ENCODE measurements at regions not wholly inside any gene's neighbourhood (a gene's known extent, or its start where the extent isn't known, plus 50 kb on each side); places are given as distances from the start of the nearest gene placed in this dataset.

DNA sequence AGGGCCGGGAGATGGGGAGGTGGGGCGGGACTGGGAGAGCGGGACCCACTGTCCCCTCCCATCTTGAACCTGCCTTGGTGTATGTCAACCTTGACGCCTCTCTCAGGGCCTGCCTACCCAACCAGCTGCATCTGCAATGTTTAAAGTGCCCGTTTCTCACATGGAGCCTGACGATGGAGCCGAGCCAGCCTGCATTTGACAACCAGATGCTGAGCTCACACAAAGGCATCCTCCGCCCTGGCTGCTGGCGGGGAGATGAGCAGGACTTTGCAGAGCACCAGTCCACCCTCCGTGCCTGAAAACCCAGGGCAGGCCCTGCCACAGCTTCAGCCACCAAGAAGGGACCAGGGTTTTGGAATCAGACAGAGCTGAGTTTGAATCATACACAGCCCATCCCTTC is 141.1 kb upstream of the SMIM23 start:
- intact Hi-C loops (cut with micrococcal nuclease; ENCODE audit: unreplicated experiment) = no loop called here
- no TSS peak for BruUV-seq (replicated peaks)

DNA sequence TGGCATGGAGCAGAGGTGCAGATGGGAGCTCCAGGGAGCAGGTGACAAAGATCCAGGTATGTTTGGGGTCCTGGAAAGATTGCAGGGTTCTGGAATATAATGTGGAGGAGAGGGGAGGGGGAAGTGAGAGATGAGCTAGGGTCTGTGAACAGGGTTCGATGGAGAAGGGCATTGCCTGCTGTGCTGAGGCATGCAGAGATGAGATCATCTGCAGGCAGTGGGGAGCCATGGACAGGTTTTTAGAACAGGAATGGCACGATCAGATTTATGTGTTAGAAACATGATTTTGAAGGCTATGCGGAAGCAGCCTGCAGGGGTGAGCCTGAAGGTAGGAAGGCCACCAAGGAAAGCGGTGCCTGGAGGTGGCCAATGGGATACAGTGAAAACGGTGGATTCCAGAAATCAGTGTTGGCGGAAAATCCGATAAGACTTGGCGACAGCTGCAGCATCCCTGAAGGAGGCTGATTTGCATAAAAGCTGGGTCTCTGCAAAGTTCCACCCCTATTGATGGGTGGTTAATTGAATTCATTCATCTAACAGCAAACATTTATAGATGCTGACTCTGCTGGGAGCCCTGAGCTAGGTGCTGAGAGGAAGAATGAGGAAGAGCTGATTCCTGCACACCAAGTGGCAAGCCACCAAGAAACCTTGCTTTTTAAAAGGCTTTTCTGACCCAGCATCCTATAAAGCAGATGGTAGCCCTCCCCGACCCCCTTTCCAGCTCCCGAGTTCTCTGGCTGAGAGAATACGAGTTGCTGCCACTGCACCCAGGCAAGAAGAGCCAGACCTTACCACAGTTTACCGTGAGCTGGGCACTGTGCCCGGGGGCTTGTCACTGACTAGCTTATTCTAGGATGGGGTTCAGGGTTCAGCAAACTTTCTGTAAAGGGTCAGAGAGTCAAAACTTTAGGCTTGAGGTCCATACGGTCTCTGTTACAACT is 139.2 kb upstream of the SMIM23 start:
- ChIA-PET CTCF (no interaction called here), POLR2A (ENCODE audit: unreplicated experiment) (no interaction called here)
- Histone ChIP-seq H3K4me3 (no peak overlapping the region), H2AFZ (no peak overlapping the region), H3K9me2 (ENCODE audit: insufficient read depth) (no peaks in the 10 kb centered on the region), H3K79me2 (ENCODE audit: low read depth) (no peaks in the 10 kb centered on the region), H3K27me3 (ENCODE audit: insufficient read depth, low read depth) (no peaks in the 10 kb centered on the region), H3K27ac (no peak overlapping the region), H3K9me3 (ENCODE audit: insufficient read depth, low read depth) (no peaks in the 10 kb centered on the region), H3K4me2 (peak overlapping the region; percentile 71; the same call in 1 of the 2 replicates), H3K4me1 (replicated peaks; ENCODE audit: insufficient read depth) (peaks cover 14% of the 10 kb centered on the region), H3K36me3 (ENCODE audit: low read depth) (no peaks in the 10 kb centered on the region), H3F3A (ENCODE audit: insufficient read depth, low read depth) (no peaks in the 10 kb centered on the region), H4K20me1 (ENCODE audit: insufficient read depth) (no peaks in the 10 kb centered on the region)
- DNase-seq = no peak
- TF ChIP-seq, protein P1, sequence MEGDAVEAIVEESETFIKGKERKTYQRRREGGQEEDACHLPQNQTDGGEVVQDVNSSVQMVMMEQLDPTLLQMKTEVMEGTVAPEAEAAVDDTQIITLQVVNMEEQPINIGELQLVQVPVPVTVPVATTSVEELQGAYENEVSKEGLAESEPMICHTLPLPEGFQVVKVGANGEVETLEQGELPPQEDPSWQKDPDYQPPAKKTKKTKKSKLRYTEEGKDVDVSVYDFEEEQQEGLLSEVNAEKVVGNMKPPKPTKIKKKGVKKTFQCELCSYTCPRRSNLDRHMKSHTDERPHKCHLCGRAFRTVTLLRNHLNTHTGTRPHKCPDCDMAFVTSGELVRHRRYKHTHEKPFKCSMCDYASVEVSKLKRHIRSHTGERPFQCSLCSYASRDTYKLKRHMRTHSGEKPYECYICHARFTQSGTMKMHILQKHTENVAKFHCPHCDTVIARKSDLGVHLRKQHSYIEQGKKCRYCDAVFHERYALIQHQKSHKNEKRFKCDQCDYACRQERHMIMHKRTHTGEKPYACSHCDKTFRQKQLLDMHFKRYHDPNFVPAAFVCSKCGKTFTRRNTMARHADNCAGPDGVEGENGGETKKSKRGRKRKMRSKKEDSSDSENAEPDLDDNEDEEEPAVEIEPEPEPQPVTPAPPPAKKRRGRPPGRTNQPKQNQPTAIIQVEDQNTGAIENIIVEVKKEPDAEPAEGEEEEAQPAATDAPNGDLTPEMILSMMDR (conservative IDR thresholded peaks at IDR 0.05) = no peak
- TF ChIP-seq EZH2 (IDR thresholded peaks at IDR 0.05; ENCODE audit: low read depth) = no peak
- BruUV-seq (replicated peaks) = no TSS peak
- intact Hi-C loops (cut with micrococcal nuclease; ENCODE audit: unreplicated experiment) = no loop called here

More for the DNA sequence above, 141.1 kb upstream of the SMIM23 start:
- H3K9me2 ChIP-seq (ENCODE audit: insufficient read depth) = no peaks in the 10 kb centered on the region
- H3K4me2 ChIP-seq = no peak overlapping the region
- no peaks in the 10 kb centered on the region for H4K20me1 ChIP-seq (ENCODE audit: insufficient read depth)
- no peak overlapping the region for H3K4me3 ChIP-seq
- POLR2A ChIA-PET (ENCODE audit: unreplicated experiment) = no interaction called here
- no peak for TF ChIP-seq EZH2 (IDR thresholded peaks at IDR 0.05; ENCODE audit: low read depth)
- TF ChIP-seq, protein P1 (conservative IDR thresholded peaks at IDR 0.05) = no peak
- H3K4me1 ChIP-seq (replicated peaks; ENCODE audit: insufficient read depth) = peaks cover 14% of the 10 kb centered on the region
- no peaks in the 10 kb centered on the region for H3K79me2 ChIP-seq (ENCODE audit: low read depth)
- H2AFZ ChIP-seq = no peak overlapping the region
- H3K9me3 ChIP-seq (ENCODE audit: insufficient read depth, low read depth) = no peaks in the 10 kb centered on the region
- no peak for DNase-seq
- no peak overlapping the region for H3K27ac ChIP-seq
- no peaks in the 10 kb centered on the region for H3K27me3 ChIP-seq (ENCODE audit: insufficient read depth, low read depth)
- H3K36me3 ChIP-seq (ENCODE audit: low read depth) = no peaks in the 10 kb centered on the region
- H3F3A ChIP-seq (ENCODE audit: insufficient read depth, low read depth) = no peaks in the 10 kb centered on the region
- CTCF ChIA-PET = no interaction called here

DNA sequence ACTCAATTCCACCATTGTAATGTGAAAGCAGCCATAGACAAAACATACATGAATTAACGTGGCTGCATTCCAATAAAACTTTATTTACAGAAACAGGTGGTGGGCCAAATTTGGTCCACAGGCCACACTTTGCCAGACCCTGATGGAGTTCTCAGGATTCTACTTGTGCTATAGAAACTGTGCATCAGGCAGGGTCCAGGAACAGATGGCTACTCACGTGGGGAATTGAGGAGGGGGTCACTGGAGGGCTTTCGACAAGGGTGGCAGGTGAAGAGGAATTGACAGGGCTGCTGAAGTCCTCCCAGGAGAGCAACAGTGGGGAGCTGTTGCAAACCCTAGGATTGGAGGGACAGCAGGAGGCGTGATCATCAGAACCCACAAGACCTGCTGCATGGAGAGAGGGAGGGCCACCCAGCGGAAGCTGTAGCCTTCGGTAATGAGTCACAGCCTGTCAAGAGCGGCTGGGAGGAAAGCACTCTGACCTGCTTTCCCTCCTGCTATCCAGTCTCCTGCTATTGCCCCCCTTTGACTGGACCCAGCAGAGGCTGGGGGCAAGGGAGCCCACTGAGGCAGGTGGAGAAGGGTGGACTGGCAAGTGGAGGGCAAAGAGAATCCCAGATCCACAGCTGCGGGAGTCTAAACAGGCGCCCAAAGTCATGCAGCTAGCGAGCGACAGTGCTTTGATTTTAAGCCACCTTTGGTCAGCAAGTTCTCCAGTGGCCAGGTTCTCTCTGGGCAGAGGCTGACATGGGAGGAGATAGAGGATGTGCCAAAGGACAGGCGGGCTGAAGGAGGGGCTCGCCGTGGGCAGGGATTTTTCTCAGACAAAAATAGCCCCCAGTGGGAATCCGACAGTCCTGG is 138.3 kb upstream of the SMIM23 start:
- TF ChIP-seq, protein P1 (conservative IDR thresholded peaks at IDR 0.05) = no peak; the same call in 1 of the 2 replicates
- TF ChIP-seq EZH2 (IDR thresholded peaks at IDR 0.05; ENCODE audit: low read depth) = no peak
- H3K27me3 ChIP-seq (ENCODE audit: insufficient read depth, low read depth) = no peaks in the 10 kb centered on the region
- no peaks in the 10 kb centered on the region for H4K20me1 ChIP-seq (ENCODE audit: insufficient read depth)
- DNase-seq = peak; percentile 64 to 74
- no peaks in the 10 kb centered on the region for H3K79me2 ChIP-seq (ENCODE audit: low read depth)
- no peaks in the 10 kb centered on the region for H3K9me2 ChIP-seq (ENCODE audit: insufficient read depth)
- peak overlapping the region; percentile 71 for H3K4me2 ChIP-seq
- ChIA-PET CTCF (interaction anchor here (0.6 to 0.9 kb wide), 2 partner anchors 20 to 380 kb away, joined by 3 read pairs; no protein-coding TSS in a partner anchor), POLR2A (ENCODE audit: unreplicated experiment) (interaction anchor here (0.6 kb wide), 1 partner anchor 126 kb away, joined by 4 read pairs; no protein-coding TSS in a partner anchor)
- intact Hi-C loops (cut with micrococcal nuclease; ENCODE audit: unreplicated experiment) = no loop called here
- no peaks in the 10 kb centered on the region for H3K9me3 ChIP-seq (ENCODE audit: insufficient read depth, low read depth)
- no peaks in the 10 kb centered on the region for H3F3A ChIP-seq (ENCODE audit: insufficient read depth, low read depth)
- no TSS peak for BruUV-seq (replicated peaks)
- no peak overlapping the region for H3K4me3 ChIP-seq
- 0 out of 2 replicates have a peak overlapping the region, but pooled peaks have one; percentile 62 for H2AFZ ChIP-seq
- no peak overlapping the region for H3K27ac ChIP-seq
- H3K36me3 ChIP-seq (ENCODE audit: low read depth) = no peaks in the 10 kb centered on the region
- H3K4me1 ChIP-seq (replicated peaks; ENCODE audit: insufficient read depth) = peaks cover 14% of the 10 kb centered on the region
